ENCODE measurements at regions not wholly inside any gene's neighbourhood (a gene's known extent, or its start where the extent isn't known, plus 50 kb on each side); places are given as distances from the start of the nearest gene placed in this dataset.

GRCh38 chr18:45439851-45440645, 175.2 kb upstream of the SLC14A2 start (continued):
- TF ChIP-seq CTCF (conservative IDR thresholded peaks at IDR 0.05; ENCODE audit: low read depth in 2 of 2) (no peak), POLR2AphosphoS5 (IDR thresholded peaks at IDR 0.05; ENCODE audit: low read depth) (no peak)

- Mint-ChIP-seq H3K9me3 (no peaks in the 10 kb centered on the region), H3K4me3 (no peak overlapping the region), H3K36me3 (ENCODE audit: low read depth) (no peaks in the 10 kb centered on the region), H3K4me1 (peaks cover 3% of the 10 kb centered on the region; the same call in 1 of the 3 replicates), H3K27ac (no peak overlapping the region), H3K27me3 (ENCODE audit: insufficient read depth, low read depth, poor library complexity) (peaks cover 4% of the 10 kb centered on the region)
- H3K9me2 ChIP-seq (ENCODE audit: insufficient read depth), result peaks cover 5% of the 10 kb centered on the region; the same call in 1 of the 2 replicates
- H3F3A ChIP-seq (replicated peaks; ENCODE audit: low read depth), result no peaks in the 10 kb centered on the region
- 0 out of 2 replicates have a peak overlapping the region, but pooled peaks have one; percentile 57 for H2AFZ ChIP-seq
- DNase-seq (ENCODE audit: low spot score) (peak; percentile 24), ATAC-seq (no peak)
- H3K4me3 ChIP-seq, result no peak overlapping the region
- no peaks in the 10 kb centered on the region for H4K20me1 ChIP-seq (replicated peaks; ENCODE audit: insufficient read depth)
- no peaks in the 10 kb centered on the region for H3K79me2 ChIP-seq (replicated peaks; ENCODE audit: insufficient read depth)
- H3K36me3 ChIP-seq (ENCODE audit: insufficient read depth), result no peaks in the 10 kb centered on the region
- no peaks in the 10 kb centered on the region for H3K27me3 ChIP-seq (ENCODE audit: insufficient read depth)
- TF ChIP-seq CTCF (conservative IDR thresholded peaks at IDR 0.05; ENCODE audit: low read depth in 2 of 2) (peak; percentile 45 to 47), ZNF331 (CRISPR knock-in tag; IDR thresholded peaks at IDR 0.05; ENCODE audit: low read depth) (no peak)
- no peak overlapping the region for H3K4me2 ChIP-seq
- H3K27ac ChIP-seq (ENCODE audit: low read depth), result no peak overlapping the region
- no peaks in the 10 kb centered on the region for H3K4me1 ChIP-seq (ENCODE audit: insufficient read depth)
Measured at GRCh38 chr18:45441110-45441847, 174.0 kb upstream of the SLC14A2 start.

GRCh38 chr18:45444040-45444439, 171.2 kb upstream of the SLC14A2 start:
- no peak overlapping the region for H3K27ac ChIP-seq (ENCODE audit: low read depth)
- H3K9me2 ChIP-seq (ENCODE audit: insufficient read depth), result peaks cover 5% of the 10 kb centered on the region; the same call in 1 of the 2 replicates
- H3K36me3 ChIP-seq (ENCODE audit: insufficient read depth), result no peaks in the 10 kb centered on the region
- no peaks in the 10 kb centered on the region for H3K4me1 ChIP-seq (ENCODE audit: insufficient read depth)
- H3K27me3 ChIP-seq (ENCODE audit: insufficient read depth), result no peaks in the 10 kb centered on the region
- H3K9me3 Mint-ChIP-seq, result no peaks in the 10 kb centered on the region
- peaks cover 2% of the 10 kb centered on the region for H3K27me3 Mint-ChIP-seq (ENCODE audit: insufficient read depth, low read depth, poor library complexity)
- H3K4me3 Mint-ChIP-seq, result no peak overlapping the region
- H3K4me3 ChIP-seq, result no peak overlapping the region
- H3K4me1 Mint-ChIP-seq, result peaks cover 4% of the 10 kb centered on the region; the same call in 1 of the 3 replicates
- H3K79me2 ChIP-seq (replicated peaks; ENCODE audit: insufficient read depth), result no peaks in the 10 kb centered on the region
- no peak overlapping the region for H3K4me2 ChIP-seq
- ATAC-seq (no peak), DNase-seq (ENCODE audit: low spot score) (no peak)
- no peaks in the 10 kb centered on the region for H3F3A ChIP-seq (replicated peaks; ENCODE audit: low read depth)
- no peak overlapping the region for H3K27ac Mint-ChIP-seq
- no peak overlapping the region for H2AFZ ChIP-seq
- H4K20me1 ChIP-seq (replicated peaks; ENCODE audit: insufficient read depth), result no peaks in the 10 kb centered on the region
- no peaks in the 10 kb centered on the region for H3K36me3 Mint-ChIP-seq (ENCODE audit: low read depth)
- no peak for TF ChIP-seq POLR2AphosphoS5 (IDR thresholded peaks at IDR 0.05; ENCODE audit: low read depth)
- no peak for TF ChIP-seq EZH2phosphoT487 (IDR thresholded peaks at IDR 0.05; ENCODE audit: unreplicated experiment)
- TF ChIP-seq NANOG (IDR thresholded peaks at IDR 0.05; ENCODE audit: borderline replicate concordance), result no peak
- no peak for TF ChIP-seq ZNF462 (CRISPR knock-in tag; IDR thresholded peaks at IDR 0.05)
